ENCODE measurements at regions not wholly inside any gene's neighbourhood (a gene's known extent, or its start where the extent isn't known, plus 50 kb on each side); places are given as distances from the start of the nearest gene placed in this dataset.

- Histone ChIP-seq H3K36me3 (ENCODE audit: control insufficient read depth in 4 of 4, insufficient read depth in 4 of 4, low read length in 4 of 4) (no peaks in the 10 kb centered on the region), H3K9me3 (ENCODE audit: control insufficient read depth in 4 of 4, insufficient read depth in 3 of 4, low read length in 3 of 4) (no peaks in the 10 kb centered on the region), H3K27ac (ENCODE audit: low read depth in 1 of 2, low read length in 1 of 2) (no peak overlapping the region), H3K9ac (ENCODE audit: insufficient read depth in 1 of 2, low read length in 2 of 2) (no peak overlapping the region), H3K4me1 (ENCODE audit: control insufficient read depth in 5 of 5, insufficient read depth in 5 of 5, low read length in 5 of 5) (no peaks in the 10 kb centered on the region), H3K4me3 (no peak overlapping the region), H3K27me3 (ENCODE audit: control insufficient read depth in 3 of 3, insufficient read depth in 3 of 3, low read length in 2 of 3) (peaks cover 0 to 10% (median 0%) of the 10 kb centered on the region in 3 donors)
- ATAC-seq (ENCODE audit: insufficient read depth, low FRiP score): no peak
- 85 to 93% methylated on average over 17 of the region's 17 CpGs for WGBS, 2 donors
- no peak for TF ChIP-seq CTCF (IDR thresholded peaks at IDR 0.05; ENCODE audit: control extremely low read depth, extremely low read depth)
- DNase-seq: no peak
These were observed 527.8 kb downstream of the MATN1 start for GRCh38 chr1:30195424-30196134.

- Histone ChIP-seq H3K4me1 (ENCODE audit: control insufficient read depth in 5 of 5, insufficient read depth in 5 of 5, low read length in 5 of 5) (no peaks in the 10 kb centered on the region), H3K9ac (ENCODE audit: insufficient read depth in 1 of 2, low read length in 2 of 2) (no peak overlapping the region), H3K4me3 (no peak overlapping the region), H3K27me3 (ENCODE audit: control insufficient read depth in 3 of 3, insufficient read depth in 3 of 3, low read length in 2 of 3) (peaks cover 0 to 10% (median 0%) of the 10 kb centered on the region in 3 donors), H3K36me3 (ENCODE audit: control insufficient read depth in 4 of 4, insufficient read depth in 4 of 4, low read length in 4 of 4) (no peaks in the 10 kb centered on the region), H3K27ac (ENCODE audit: low read depth in 1 of 2, low read length in 1 of 2) (no peak overlapping the region), H3K9me3 (ENCODE audit: control insufficient read depth in 4 of 4, insufficient read depth in 3 of 4, low read length in 3 of 4) (no peaks in the 10 kb centered on the region)
- 80 to 85% methylated on average over 8 of the region's 8 CpGs for WGBS, 2 donors
- no peak for TF ChIP-seq CTCF (IDR thresholded peaks at IDR 0.05; ENCODE audit: control extremely low read depth, extremely low read depth)
- ATAC-seq (ENCODE audit: insufficient read depth, low FRiP score) (no peak), DNase-seq (no peak)
These were observed 528.5 kb downstream of the MATN1 start for GRCh38 chr1:30194741-30195423.

- no peak overlapping the region for H3K27ac ChIP-seq (ENCODE audit: low read depth in 1 of 2, low read length in 1 of 2)
- no peaks in the 10 kb centered on the region for H3K4me1 ChIP-seq (ENCODE audit: control insufficient read depth in 5 of 5, insufficient read depth in 5 of 5, low read length in 5 of 5)
- H3K4me3 ChIP-seq: no peak overlapping the region
- TF ChIP-seq CTCF (IDR thresholded peaks at IDR 0.05; ENCODE audit: control extremely low read depth, extremely low read depth): no peak
- 52 to 66% methylated on average over 6 of the region's 6 CpGs for WGBS, 2 donors
- ATAC-seq (ENCODE audit: insufficient read depth, low FRiP score) (no peak), DNase-seq (no peak)
- H3K9ac ChIP-seq (ENCODE audit: insufficient read depth in 1 of 2, low read length in 2 of 2): no peak overlapping the region
- H3K36me3 ChIP-seq (ENCODE audit: control insufficient read depth in 4 of 4, insufficient read depth in 4 of 4, low read length in 4 of 4): no peaks in the 10 kb centered on the region
- no peaks in the 10 kb centered on the region for H3K9me3 ChIP-seq (ENCODE audit: control insufficient read depth in 4 of 4, insufficient read depth in 3 of 4, low read length in 3 of 4)
- H3K27me3 ChIP-seq (ENCODE audit: control insufficient read depth in 3 of 3, insufficient read depth in 3 of 3, low read length in 2 of 3): peaks cover 0 to 10% (median 0%) of the 10 kb centered on the region in 3 donors
These were observed 529.3 kb downstream of the MATN1 start for GRCh38 chr1:30194046-30194619.
